ENCODE measurements at regions not wholly inside any gene's neighbourhood (a gene's known extent, or its start where the extent isn't known, plus 50 kb on each side); places are given as distances from the start of the nearest gene placed in this dataset.

DNA sequence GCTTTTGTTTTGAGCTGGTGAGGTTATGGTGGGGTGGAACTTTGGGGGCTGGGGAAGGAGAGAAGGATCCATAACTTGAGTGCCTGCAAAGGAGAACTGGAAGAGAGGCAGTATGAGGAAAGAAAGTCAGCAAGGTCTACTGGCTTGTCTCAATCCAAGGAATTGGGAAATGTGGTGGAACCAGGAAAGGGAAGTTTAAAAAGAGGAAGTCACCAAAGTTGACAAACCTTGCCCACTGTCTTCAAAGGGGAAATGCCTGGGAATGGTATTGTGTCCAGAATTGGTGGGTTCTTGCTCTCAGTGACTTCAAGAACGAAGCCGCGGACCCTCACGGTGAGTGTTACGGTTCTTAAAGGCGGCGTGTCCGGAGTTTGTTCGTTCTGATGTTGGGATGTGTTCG lies 304.1 kb upstream of the FAM98A start:
- TF ChIP-seq, protein P1, sequence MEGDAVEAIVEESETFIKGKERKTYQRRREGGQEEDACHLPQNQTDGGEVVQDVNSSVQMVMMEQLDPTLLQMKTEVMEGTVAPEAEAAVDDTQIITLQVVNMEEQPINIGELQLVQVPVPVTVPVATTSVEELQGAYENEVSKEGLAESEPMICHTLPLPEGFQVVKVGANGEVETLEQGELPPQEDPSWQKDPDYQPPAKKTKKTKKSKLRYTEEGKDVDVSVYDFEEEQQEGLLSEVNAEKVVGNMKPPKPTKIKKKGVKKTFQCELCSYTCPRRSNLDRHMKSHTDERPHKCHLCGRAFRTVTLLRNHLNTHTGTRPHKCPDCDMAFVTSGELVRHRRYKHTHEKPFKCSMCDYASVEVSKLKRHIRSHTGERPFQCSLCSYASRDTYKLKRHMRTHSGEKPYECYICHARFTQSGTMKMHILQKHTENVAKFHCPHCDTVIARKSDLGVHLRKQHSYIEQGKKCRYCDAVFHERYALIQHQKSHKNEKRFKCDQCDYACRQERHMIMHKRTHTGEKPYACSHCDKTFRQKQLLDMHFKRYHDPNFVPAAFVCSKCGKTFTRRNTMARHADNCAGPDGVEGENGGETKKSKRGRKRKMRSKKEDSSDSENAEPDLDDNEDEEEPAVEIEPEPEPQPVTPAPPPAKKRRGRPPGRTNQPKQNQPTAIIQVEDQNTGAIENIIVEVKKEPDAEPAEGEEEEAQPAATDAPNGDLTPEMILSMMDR (conservative IDR thresholded peaks at IDR 0.05; ENCODE audit: low read length) = no peak
- TF ChIP-seq EZH2phosphoT487 (IDR thresholded peaks at IDR 0.05; ENCODE audit: borderline replicate concordance, low read depth, low read length) = no peak

Measured in OCI-LY7 (cell line).